Neural cell (in vitro differentiated cells): ENCODE measurements at regions not wholly inside any gene's neighbourhood (a gene's known extent, or its start where the extent isn't known, plus 50 kb on each side); places are given as distances from the start of the nearest gene placed in this dataset.

Experiments used
- H2AFZ ChIP-seq: fragments of 200-600, 300-800 bp; sonication (generic), shearing (Covaris generic); 2 replicates; pipeline ENCODE4 v1.6.0; 2014; ENCODE audit warnings: low read depth, mild to moderate bottlenecking, antibody characterized with exemption, low read length, moderate library complexity
- H3F3A ChIP-seq: fragments of 200-600 bp; shearing (Covaris generic); 2 replicates; pipeline ENCODE4 v1.6.1; 2016; ENCODE audit warnings: mild to moderate bottlenecking, moderate library complexity, mixed read lengths, antibody characterized with exemption, low read length; ENCODE audit not compliant: insufficient read depth, poor library complexity, severe bottlenecking
- H3K27ac ChIP-seq: fragments of 200-600, 300-800 bp; sonication (generic), shearing (Covaris generic); 2 replicates; pipeline ENCODE4 v1.5.1; 2014; ENCODE audit warnings: mild to moderate bottlenecking, low read length, moderate library complexity
- H3K27me3 ChIP-seq: fragments of 300-800, 200-600 bp; sonication (generic), shearing (Covaris generic); 2 replicates; pipeline ENCODE4 v1.6.0; 2014; ENCODE audit warnings: mild to moderate bottlenecking, low read depth, low read length, moderate library complexity; ENCODE audit not compliant: insufficient read depth
- H3K36me3 ChIP-seq: fragments of 300-800, 200-600 bp; sonication (generic), shearing (Covaris generic); 2 replicates; pipeline ENCODE4 v1.5.1; 2014; ENCODE audit warnings: mild to moderate bottlenecking, antibody characterized with exemption, low read length, moderate library complexity; ENCODE audit not compliant: insufficient read depth
- H3K4me2 ChIP-seq: fragments of 300-800, 200-600 bp; sonication (generic), shearing (Covaris generic); 2 replicates; pipeline ENCODE4 v1.6.0; 2014; ENCODE audit warnings: mild to moderate bottlenecking, low read length
- H3K4me3 ChIP-seq: fragments of 300-800, 200-600 bp; sonication (generic), shearing (Covaris generic); 2 replicates; pipeline ENCODE4 v1.5.1; 2014; ENCODE audit warnings: mild to moderate bottlenecking, low read length, moderate library complexity
- H3K79me2 ChIP-seq: fragments of 200-600 bp; shearing (Covaris generic); replicated peaks from 2 replicates; pipeline ENCODE4 v1.6.0; 2014; ENCODE audit warnings: mild to moderate bottlenecking, low read length, moderate library complexity; ENCODE audit not compliant: insufficient read depth
- H3K9ac ChIP-seq: fragments of 300-800, 200-600 bp; sonication (generic), shearing (Covaris generic); 2 replicates; pipeline ENCODE4 v1.6.1; 2016; ENCODE audit warnings: mild to moderate bottlenecking, low read length, mixed read lengths
- H3K9me2 ChIP-seq: fragments of 200-600 bp; shearing (Covaris generic); 2 replicates; pipeline ENCODE4 v1.6.1; 2016; ENCODE audit warnings: mild to moderate bottlenecking, low read length, mixed read lengths; ENCODE audit not compliant: insufficient read depth
- H3K9me3 ChIP-seq: fragments of 200-600, 300-800 bp; sonication (generic), shearing (Covaris generic); 2 replicates; pipeline ENCODE4 v1.6.1; 2016; ENCODE audit warnings: mild to moderate bottlenecking, mixed run types, low read length, moderate library complexity, mixed read lengths
- H4K20me1 ChIP-seq: fragments of 200-600 bp; shearing (Covaris generic); 2 replicates; pipeline ENCODE4 v1.6.1; 2016; ENCODE audit warnings: mild to moderate bottlenecking, mixed run types; ENCODE audit not compliant: insufficient read depth
- CTCF ChIP-seq: fragments of 450-650 bp; IDR thresholded peaks from 2 replicates; pipeline ENCODE4 v1.5.1; 2014; ENCODE audit warnings: antibody characterized with exemption, mild to moderate bottlenecking, moderate library complexity; ENCODE audit not compliant: poor library complexity, severe bottlenecking
- EP300 ChIP-seq: fragments of 450-650 bp; conservative IDR thresholded peaks from 2 replicates; pipeline ENCODE4 v1.6.1; 2014; ENCODE audit warnings: antibody characterized with exemption, mild to moderate bottlenecking, moderate library complexity; ENCODE audit not compliant: poor library complexity, severe bottlenecking
- EZH2 ChIP-seq: fragments of 200-600, 300-800 bp; shearing (Covaris generic), sonication (generic); IDR thresholded peaks from 2 replicates; pipeline ENCODE4 v1.6.1; 2014; ENCODE audit warnings: antibody characterized with exemption, low read length, borderline replicate concordance, mild to moderate bottlenecking; ENCODE audit not compliant: insufficient read depth, poor library complexity, severe bottlenecking
- MXI1 ChIP-seq: fragments of 450-650 bp; conservative IDR thresholded peaks from 2 replicates; pipeline ENCODE4 v1.6.1; 2014; ENCODE audit warnings: antibody characterized with exemption, mild to moderate bottlenecking; ENCODE audit not compliant: poor library complexity, severe bottlenecking
- POLR2AphosphoS5 ChIP-seq: IDR thresholded peaks from 2 replicates; pipeline ENCODE4 v1.6.1; 2012
- RAD21 ChIP-seq: fragments of 450-650 bp; conservative IDR thresholded peaks from 2 replicates; pipeline ENCODE4 v1.6.1; 2014; ENCODE audit warnings: antibody characterized with exemption, mild to moderate bottlenecking, moderate library complexity
- REST ChIP-seq: IDR thresholded peaks from 2 replicates; pipeline ENCODE4 v1.6.1; 2012; ENCODE audit warnings: borderline replicate concordance
- SMC3 ChIP-seq: fragments of 450-650 bp; conservative IDR thresholded peaks from 2 replicates; pipeline ENCODE4 v1.6.1; 2014; ENCODE audit warnings: antibody characterized with exemption, mild to moderate bottlenecking, moderate library complexity; ENCODE audit not compliant: poor library complexity
- TAF1 ChIP-seq: IDR thresholded peaks from 2 replicates; pipeline ENCODE4 v1.6.1; 2012; ENCODE audit warnings: low read depth

GRCh38 chr11:28526406-28526751 is 418.2 kb downstream of the METTL15 start:
- Histone ChIP-seq H3F3A (no peaks in the 10 kb centered on the region), H3K4me2 (no peak overlapping the region), H3K9ac (no peak overlapping the region), H4K20me1 (no peaks in the 10 kb centered on the region), H3K9me2 (no peaks in the 10 kb centered on the region), H3K4me3 (no peak overlapping the region), H3K36me3 (no peaks in the 10 kb centered on the region), H3K27me3 (no peaks in the 10 kb centered on the region), H3K27ac (no peak overlapping the region), H3K79me2 (no peaks in the 10 kb centered on the region), H3K9me3 (no peaks in the 10 kb centered on the region), H2AFZ (no peak overlapping the region)
- TF ChIP-seq TAF1, result no peak
- no peak for TF ChIP-seq EP300
- TF ChIP-seq CTCF, result no peak
- TF ChIP-seq REST, result no peak
- TF ChIP-seq MXI1, result no peak
- no peak for TF ChIP-seq EZH2
- no peak for TF ChIP-seq POLR2AphosphoS5
- TF ChIP-seq SMC3, result no peak
- TF ChIP-seq RAD21, result no peak

GRCh38 chr11:28525636-28526405 is 417.6 kb downstream of the METTL15 start:
- H3K36me3 ChIP-seq, result no peaks in the 10 kb centered on the region
- H3K79me2 ChIP-seq, result no peaks in the 10 kb centered on the region
- no peak for TF ChIP-seq SMC3
- TF ChIP-seq CTCF, result no peak
- no peak for TF ChIP-seq REST
- TF ChIP-seq MXI1, result no peak
- no peak for TF ChIP-seq POLR2AphosphoS5
- H3K9me3 ChIP-seq, result no peaks in the 10 kb centered on the region
- H3K4me2 ChIP-seq, result no peak overlapping the region
- H3K27ac ChIP-seq, result no peak overlapping the region
- H4K20me1 ChIP-seq, result no peaks in the 10 kb centered on the region
- H3F3A ChIP-seq, result no peaks in the 10 kb centered on the region
- no peak overlapping the region for H3K4me3 ChIP-seq
- H2AFZ ChIP-seq, result no peak overlapping the region
- no peaks in the 10 kb centered on the region for H3K27me3 ChIP-seq
- H3K9ac ChIP-seq, result no peak overlapping the region
- no peaks in the 10 kb centered on the region for H3K9me2 ChIP-seq
